GM12878 (cell line): ENCODE measurements at regions not wholly inside any gene's neighbourhood (a gene's known extent, or its start where the extent isn't known, plus 50 kb on each side); places are given as distances from the start of the nearest gene placed in this dataset.

ENCODE experiments used
- ATAC-seq: fragments of 200-7000 bp; cut with Tn5 transposase; 3 replicates; pipeline ENCODE4 v1.9.1; 2020; ENCODE audit warnings: mild to moderate bottlenecking, moderate library complexity
- BruUV-seq: library from RNA; stranded (reverse); fragments of 400-500 nt; replicated peaks from 2 replicates; lab custom pipeline; 2021; lab: Mats Ljungman, UMichigan
- CTCF ChIA-PET: fragments of 300-600 bp; sonication (Branson Sonifier 250); formaldehyde crosslinking; extraction: SDS; loops from one replicate; lab custom pipeline; 2021; ENCODE audit warnings: inconsistent platforms; lab: Yijun Ruan, JAX
- POLR2A ChIA-PET: fragments of 350-600 bp; formaldehyde crosslinking; extraction: SDS; loops from one replicate; lab custom pipeline; 2021; ENCODE audit warnings: inconsistent platforms; lab: Charles Lee
- RAD21 ChIA-PET: fragments of 300-600 bp; sonication (Branson Sonifier 250); formaldehyde crosslinking; loops from one replicate; lab custom pipeline; 2023; ENCODE audit warnings: antibody characterized with exemption; ENCODE audit not compliant: unreplicated experiment; lab: Charles Lee
- SMC1A ChIA-PET: fragments of 300-600 bp; sonication (Branson Sonifier 250); formaldehyde crosslinking; loops from one replicate; lab custom pipeline; 2023; ENCODE audit not compliant: unreplicated experiment, uncharacterized antibody; lab: Charles Lee
- DNase-seq: peaks from one replicate; pipeline ENCODE4 v3.0.0-alpha.2; 2011; ENCODE audit warnings: low read depth, low spot score
- FAIRE-seq: peaks from 3 replicates; lab custom pipeline; 2011; peaks lifted over from hg19 to GRCh38; lab: Jason Lieb, UNC
- H2AFZ ChIP-seq: 2 replicates; pipeline ENCODE4 v1.6.0; 2011; ENCODE audit warnings: low read depth, low read length, control low read depth; ENCODE audit not compliant: control insufficient read depth
- H3K27ac ChIP-seq: 2 replicates; pipeline ENCODE4 v1.5.1; 2011; ENCODE audit warnings: control low read depth; ENCODE audit not compliant: control insufficient read depth, insufficient read depth
- H3K27me3 ChIP-seq, 2 experiments: replicated peaks in 1 of 2; 2 replicates each; pipeline versions ENCODE4 v1.6.0 to v1.6.1; 2011; ENCODE audit warnings: low read length in 1 of 2; ENCODE audit not compliant: control insufficient read depth in 2 of 2, insufficient read depth in 2 of 2
- H3K36me3 ChIP-seq, 2 experiments: 2 replicates each; pipeline ENCODE4 v1.5.1; 2011; ENCODE audit warnings: low read length in 1 of 2; ENCODE audit not compliant: control insufficient read depth in 2 of 2, insufficient read depth in 2 of 2
- H3K4me1 ChIP-seq: 2 replicates; pipeline ENCODE4 v1.6.1; 2011; ENCODE audit warnings: mild to moderate bottlenecking, low read length, moderate library complexity, mixed read lengths; ENCODE audit not compliant: control insufficient read depth, insufficient read depth
- H3K4me2 ChIP-seq: 2 replicates; pipeline ENCODE4 v1.6.0; 2011; ENCODE audit warnings: control low read depth; ENCODE audit not compliant: control insufficient read depth, insufficient read depth
- H3K4me3 ChIP-seq: fragments of 200-600 bp; sonication (generic); 2 replicates; pipeline ENCODE4 v1.5.1; 2016
- H3K79me2 ChIP-seq: 2 replicates; pipeline ENCODE4 v1.6.0; 2011; ENCODE audit warnings: low read length; ENCODE audit not compliant: control insufficient read depth, insufficient read depth
- H3K9ac ChIP-seq: 2 replicates; pipeline ENCODE4 v1.8.0; 2011; ENCODE audit warnings: low read length, control low read depth, mixed read lengths; ENCODE audit not compliant: control insufficient read depth, insufficient read depth
- H3K9me3 ChIP-seq: replicated peaks from 3 replicates; pipeline ENCODE4 v1.5.1; 2011; ENCODE audit warnings: mild to moderate bottlenecking, low read length; ENCODE audit not compliant: control insufficient read depth, insufficient read depth
- H4K20me1 ChIP-seq: 2 replicates; pipeline ENCODE4 v1.6.0; 2011; ENCODE audit not compliant: control insufficient read depth, insufficient read depth
- BRCA1 ChIP-seq: IDR thresholded peaks from 2 replicates; pipeline ENCODE4 v1.6.1; 2011; ENCODE audit warnings: low read depth, low read length, improper control_type of control experiment
- HCFC1 ChIP-seq: fragments of 150-350 bp; IDR thresholded peaks from 2 replicates; pipeline ENCODE4 v1.6.1; 2014; ENCODE audit warnings: low read length
- HDAC2 ChIP-seq: fragments of 200-600 bp; sonication (generic); IDR thresholded peaks from 2 replicates; pipeline ENCODE4 v1.6.1; 2017
- IRF4 ChIP-seq: IDR thresholded peaks from 2 replicates; pipeline ENCODE4 v1.6.1; 2011; ENCODE audit warnings: low read depth, low read length
- JUNB ChIP-seq: IDR thresholded peaks from 2 replicates; pipeline ENCODE4 v1.6.1; 2016; ENCODE audit warnings: antibody characterized with exemption, mild to moderate bottlenecking
- KLF5 ChIP-seq: fragments of 450-650 bp; IDR thresholded peaks from 2 replicates; pipeline ENCODE4 v1.6.1; 2014; ENCODE audit warnings: mild to moderate bottlenecking; ENCODE audit not compliant: partially characterized antibody
- MXI1 ChIP-seq: fragments of 150-350 bp; IDR thresholded peaks from 2 replicates; pipeline ENCODE4 v1.6.1; 2011; ENCODE audit warnings: low read depth, mild to moderate bottlenecking, inconsistent platforms, low read length, improper control_type of control experiment
- NR2F1 ChIP-seq: fragments of 450-650 bp; conservative IDR thresholded peaks from 2 replicates; pipeline ENCODE4 v1.6.1; 2017; ENCODE audit warnings: mild to moderate bottlenecking
- RAD51 ChIP-seq: fragments of 450-650 bp; IDR thresholded peaks from 2 replicates; pipeline ENCODE4 v1.6.1; 2016; ENCODE audit warnings: moderate library complexity, mild to moderate bottlenecking, inconsistent platforms
- SREBF2 ChIP-seq: IDR thresholded peaks from 2 replicates; pipeline ENCODE4 v1.6.1; 2012; ENCODE audit warnings: mild to moderate bottlenecking, low read length
- TARDBP ChIP-seq: IDR thresholded peaks from 2 replicates; pipeline ENCODE4 v1.6.1; 2016; ENCODE audit warnings: borderline replicate concordance
- ZNF217 ChIP-seq: fragments of 450-650 bp; IDR thresholded peaks from 2 replicates; pipeline ENCODE4 v1.6.1; 2017; ENCODE audit warnings: antibody characterized with exemption, mild to moderate bottlenecking
- WGBS: methylation state at CpG from one replicate; pipeline ENCODE4 v1.1.6; 2016; ENCODE audit warnings: low lambda C conversion rate; ENCODE audit not compliant: insufficient replicate concordance, insufficient coverage; ENCODE audit errors: missing lambda C conversion rate; 5-methylcytosine and 5-hydroxymethylcytosine counted together
- in situ Hi-C: fragments of 300-500 bp; cut with MboI; formaldehyde crosslinking; loops from 9 replicates; pipeline ENCODE4 v1.14.3; 2018; ENCODE audit warnings: mixed read lengths
- intact Hi-C: fragments of 100-400 bp; cut with micrococcal nuclease; formaldehyde crosslinking; loops from one replicate; pipeline ENCODE4 v1.14.2; 2022; ENCODE audit not compliant: unreplicated experiment
- TF ChIP-seq, protein P1 (sequence below): fragments of 450-650 bp; IDR thresholded peaks from 2 replicates; pipeline ENCODE4 v1.6.1; 2017; ENCODE audit warnings: mild to moderate bottlenecking, low read depth, inconsistent platforms; ENCODE audit not compliant: poor library complexity, severe bottlenecking
- TF ChIP-seq, protein P2 (sequence below): fragments of 450-650 bp; IDR thresholded peaks from 2 replicates; pipeline ENCODE4 v1.6.1; 2017; ENCODE audit warnings: mild to moderate bottlenecking, moderate library complexity
- TF ChIP-seq, protein P3 (sequence below): fragments of 450-650 bp; IDR thresholded peaks from 2 replicates; pipeline ENCODE4 v1.6.1; 2017; ENCODE audit warnings: mild to moderate bottlenecking
- TF ChIP-seq, protein P4 (sequence below): IDR thresholded peaks from 2 replicates; pipeline ENCODE4 v1.6.1; 2012; ENCODE audit warnings: low read depth, low read length, improper control_type of control experiment

DNA sequence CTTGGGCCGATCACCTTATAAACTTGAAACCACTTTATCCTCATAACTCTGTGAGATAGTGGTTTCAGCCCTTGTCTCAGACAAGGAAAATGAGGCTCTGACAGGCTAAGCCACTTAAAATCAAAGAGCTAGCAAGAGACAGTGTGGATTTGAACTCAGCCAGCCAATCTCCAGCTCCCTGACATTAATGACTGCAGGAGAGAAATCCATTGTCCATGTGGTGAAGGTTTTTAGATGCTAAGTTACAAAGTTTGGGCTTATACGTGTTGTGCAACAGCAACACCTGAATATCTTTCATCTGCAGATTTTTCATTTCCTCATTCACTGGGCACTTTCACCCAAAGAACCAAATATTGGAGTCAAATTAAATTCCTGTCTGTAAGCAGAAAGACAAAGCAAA is 501.3 kb downstream of the GRIN2A start:
- 0% methylated on average over 2 of the region's 2 CpGs for WGBS
- no peaks in the 10 kb centered on the region; the same call in 2 of the 3 replicates for H3K9me3 ChIP-seq
- H3K27me3 ChIP-seq: no peaks in the 10 kb centered on the region; a peak in 2 of 4 replicates
- H3K4me2 ChIP-seq: no peak overlapping the region
- intact Hi-C loops (no loop called here), in situ Hi-C loops (no loop called here)
- POLR2A ChIA-PET: no interaction called here
- H4K20me1 ChIP-seq: no peaks in the 10 kb centered on the region
- BruUV-seq: no TSS peak
- no peak overlapping the region for H3K27ac ChIP-seq
- CTCF ChIA-PET: interaction anchor here (1.6 kb wide), 1 partner anchor 33 kb away, joined by 4 read pairs; no protein-coding TSS in a partner anchor
- H3K79me2 ChIP-seq: no peaks in the 10 kb centered on the region
- DNase-seq (no peak), ATAC-seq (no peak), FAIRE-seq (no peak)
- H3K36me3 ChIP-seq: no peaks in the 10 kb centered on the region
- no peak overlapping the region for H2AFZ ChIP-seq
- H3K9ac ChIP-seq: no peak overlapping the region
- RAD21 ChIA-PET: no interaction called here
- SMC1A ChIA-PET: no interaction called here
- no peak overlapping the region for H3K4me3 ChIP-seq
- TF ChIP-seq HCFC1 (no peak), KLF5 (no peak), IRF4 (no peak), MXI1 (no peak), JUNB (no peak), ZNF217 (no peak), SREBF2 (no peak), BRCA1 (no peak), RAD51 (no peak), NR2F1 (no peak), TARDBP (no peak), HDAC2 (no peak)
- TF ChIP-seq, protein P1, sequence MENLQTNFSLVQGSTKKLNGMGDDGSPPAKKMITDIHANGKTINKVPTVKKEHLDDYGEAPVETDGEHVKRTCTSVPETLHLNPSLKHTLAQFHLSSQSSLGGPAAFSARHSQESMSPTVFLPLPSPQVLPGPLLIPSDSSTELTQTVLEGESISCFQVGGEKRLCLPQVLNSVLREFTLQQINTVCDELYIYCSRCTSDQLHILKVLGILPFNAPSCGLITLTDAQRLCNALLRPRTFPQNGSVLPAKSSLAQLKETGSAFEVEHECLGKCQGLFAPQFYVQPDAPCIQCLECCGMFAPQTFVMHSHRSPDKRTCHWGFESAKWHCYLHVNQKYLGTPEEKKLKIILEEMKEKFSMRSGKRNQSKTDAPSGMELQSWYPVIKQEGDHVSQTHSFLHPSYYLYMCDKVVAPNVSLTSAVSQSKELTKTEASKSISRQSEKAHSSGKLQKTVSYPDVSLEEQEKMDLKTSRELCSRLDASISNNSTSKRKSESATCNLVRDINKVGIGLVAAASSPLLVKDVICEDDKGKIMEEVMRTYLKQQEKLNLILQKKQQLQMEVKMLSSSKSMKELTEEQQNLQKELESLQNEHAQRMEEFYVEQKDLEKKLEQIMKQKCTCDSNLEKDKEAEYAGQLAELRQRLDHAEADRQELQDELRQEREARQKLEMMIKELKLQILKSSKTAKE: no peak
- TF ChIP-seq, protein P2, sequence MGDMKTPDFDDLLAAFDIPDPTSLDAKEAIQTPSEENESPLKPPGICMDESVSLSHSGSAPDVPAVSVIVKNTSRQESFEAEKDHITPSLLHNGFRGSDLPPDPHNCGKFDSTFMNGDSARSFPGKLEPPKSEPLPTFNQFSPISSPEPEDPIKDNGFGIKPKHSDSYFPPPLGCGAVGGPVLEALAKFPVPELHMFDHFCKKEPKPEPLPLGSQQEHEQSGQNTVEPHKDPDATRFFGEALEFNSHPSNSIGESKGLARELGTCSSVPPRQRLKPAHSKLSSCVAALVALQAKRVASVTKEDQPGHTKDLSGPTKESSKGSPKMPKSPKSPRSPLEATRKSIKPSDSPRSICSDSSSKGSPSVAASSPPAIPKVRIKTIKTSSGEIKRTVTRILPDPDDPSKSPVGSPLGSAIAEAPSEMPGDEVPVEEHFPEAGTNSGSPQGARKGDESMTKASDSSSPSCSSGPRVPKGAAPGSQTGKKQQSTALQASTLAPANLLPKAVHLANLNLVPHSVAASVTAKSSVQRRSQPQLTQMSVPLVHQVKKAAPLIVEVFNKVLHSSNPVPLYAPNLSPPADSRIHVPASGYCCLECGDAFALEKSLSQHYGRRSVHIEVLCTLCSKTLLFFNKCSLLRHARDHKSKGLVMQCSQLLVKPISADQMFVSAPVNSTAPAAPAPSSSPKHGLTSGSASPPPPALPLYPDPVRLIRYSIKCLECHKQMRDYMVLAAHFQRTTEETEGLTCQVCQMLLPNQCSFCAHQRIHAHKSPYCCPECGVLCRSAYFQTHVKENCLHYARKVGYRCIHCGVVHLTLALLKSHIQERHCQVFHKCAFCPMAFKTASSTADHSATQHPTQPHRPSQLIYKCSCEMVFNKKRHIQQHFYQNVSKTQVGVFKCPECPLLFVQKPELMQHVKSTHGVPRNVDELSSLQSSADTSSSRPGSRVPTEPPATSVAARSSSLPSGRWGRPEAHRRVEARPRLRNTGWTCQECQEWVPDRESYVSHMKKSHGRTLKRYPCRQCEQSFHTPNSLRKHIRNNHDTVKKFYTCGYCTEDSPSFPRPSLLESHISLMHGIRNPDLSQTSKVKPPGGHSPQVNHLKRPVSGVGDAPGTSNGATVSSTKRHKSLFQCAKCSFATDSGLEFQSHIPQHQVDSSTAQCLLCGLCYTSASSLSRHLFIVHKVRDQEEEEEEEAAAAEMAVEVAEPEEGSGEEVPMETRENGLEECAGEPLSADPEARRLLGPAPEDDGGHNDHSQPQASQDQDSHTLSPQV: no peak
- TF ChIP-seq, protein P3, sequence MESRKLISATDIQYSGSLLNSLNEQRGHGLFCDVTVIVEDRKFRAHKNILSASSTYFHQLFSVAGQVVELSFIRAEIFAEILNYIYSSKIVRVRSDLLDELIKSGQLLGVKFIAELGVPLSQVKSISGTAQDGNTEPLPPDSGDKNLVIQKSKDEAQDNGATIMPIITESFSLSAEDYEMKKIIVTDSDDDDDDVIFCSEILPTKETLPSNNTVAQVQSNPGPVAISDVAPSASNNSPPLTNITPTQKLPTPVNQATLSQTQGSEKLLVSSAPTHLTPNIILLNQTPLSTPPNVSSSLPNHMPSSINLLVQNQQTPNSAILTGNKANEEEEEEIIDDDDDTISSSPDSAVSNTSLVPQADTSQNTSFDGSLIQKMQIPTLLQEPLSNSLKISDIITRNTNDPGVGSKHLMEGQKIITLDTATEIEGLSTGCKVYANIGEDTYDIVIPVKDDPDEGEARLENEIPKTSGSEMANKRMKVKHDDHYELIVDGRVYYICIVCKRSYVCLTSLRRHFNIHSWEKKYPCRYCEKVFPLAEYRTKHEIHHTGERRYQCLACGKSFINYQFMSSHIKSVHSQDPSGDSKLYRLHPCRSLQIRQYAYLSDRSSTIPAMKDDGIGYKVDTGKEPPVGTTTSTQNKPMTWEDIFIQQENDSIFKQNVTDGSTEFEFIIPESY: no peak
- TF ChIP-seq, protein P4, sequence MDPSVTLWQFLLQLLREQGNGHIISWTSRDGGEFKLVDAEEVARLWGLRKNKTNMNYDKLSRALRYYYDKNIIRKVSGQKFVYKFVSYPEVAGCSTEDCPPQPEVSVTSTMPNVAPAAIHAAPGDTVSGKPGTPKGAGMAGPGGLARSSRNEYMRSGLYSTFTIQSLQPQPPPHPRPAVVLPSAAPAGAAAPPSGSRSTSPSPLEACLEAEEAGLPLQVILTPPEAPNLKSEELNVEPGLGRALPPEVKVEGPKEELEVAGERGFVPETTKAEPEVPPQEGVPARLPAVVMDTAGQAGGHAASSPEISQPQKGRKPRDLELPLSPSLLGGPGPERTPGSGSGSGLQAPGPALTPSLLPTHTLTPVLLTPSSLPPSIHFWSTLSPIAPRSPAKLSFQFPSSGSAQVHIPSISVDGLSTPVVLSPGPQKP: no peak
- TF ChIP-seq, all 136 proteins: peak for 0
- no peaks in the 10 kb centered on the region for H3K4me1 ChIP-seq
